CD14-positive monocyte (primary cell): ENCODE measurements at regions not wholly inside any gene's neighbourhood (a gene's known extent, or its start where the extent isn't known, plus 50 kb on each side); places are given as distances from the start of the nearest gene placed in this dataset.

Source experiments
- DNase-seq, 3 donors: peaks; one replicate each; pipeline ENCODE4 v3.0.0-alpha.2; 2011 to 2022
- H2AFZ ChIP-seq: 2 replicates; pipeline ENCODE4 v1.6.0; 2012; ENCODE audit warnings: mild to moderate bottlenecking, low read depth, low read length, inconsistent platforms; ENCODE audit not compliant: insufficient read depth, poor library complexity, severe bottlenecking
- H3K27ac ChIP-seq, 2 donors: 1 replicate in 1 of 2; 2 replicates in 1 of 2; pipeline ENCODE4 v1.5.1; 2012 to 2013; ENCODE audit warnings: low read length in 2 of 2, control low read depth in 1 of 2, inconsistent platforms in 1 of 2, low read depth in 1 of 2, mild to moderate bottlenecking in 1 of 2
- H3K27me3 ChIP-seq, 2 donors: one replicate each; pipeline versions ENCODE4 v1.6.0 to v1.6.1; 2011 to 2013; ENCODE audit warnings: low read length in 2 of 2; ENCODE audit not compliant: control insufficient read depth in 2 of 2, insufficient read depth in 2 of 2
- H3K36me3 ChIP-seq, 2 donors: replicated peaks in 1 of 2; 1 replicate in 1 of 2; 2 replicates in 1 of 2; pipeline versions ENCODE4 v1.5.1 to v1.6.1; 2012 to 2013; ENCODE audit warnings: low read length in 2 of 2, control low read depth in 1 of 2, inconsistent platforms in 1 of 2, mild to moderate bottlenecking in 1 of 2; ENCODE audit not compliant: insufficient read depth in 2 of 2, control insufficient read depth in 1 of 2
- H3K4me1 ChIP-seq, 2 donors: 1 replicate in 1 of 2; 2 replicates in 1 of 2; pipeline versions ENCODE4 v1.5.1 to v1.6.1; 2012 to 2013; ENCODE audit warnings: low read length in 2 of 2, control low read depth in 1 of 2, inconsistent platforms in 1 of 2, mild to moderate bottlenecking in 1 of 2, moderate library complexity in 1 of 2; ENCODE audit not compliant: insufficient read depth in 2 of 2, control insufficient read depth in 1 of 2
- H3K4me2 ChIP-seq: replicated peaks from 2 replicates; pipeline ENCODE3; 2012; ENCODE audit warnings: low read length, moderate library complexity, mild to moderate bottlenecking; ENCODE audit not compliant: poor library complexity, severe bottlenecking; ENCODE audit errors: extremely low read depth
- H3K4me3 ChIP-seq, 3 experiments: fragments of 200-600 bp in 1 of 3; sonication (generic) in 1 of 3; replicated peaks in 1 of 3; 1 replicate in 2 of 3; 2 replicates in 1 of 3; pipeline ENCODE4 v1.5.1; 2011 to 2013; ENCODE audit warnings: low read length in 3 of 3, mild to moderate bottlenecking in 3 of 3, control low read depth in 2 of 3, low read depth in 2 of 3, inconsistent platforms in 1 of 3, moderate library complexity in 1 of 3
- H3K79me2 ChIP-seq: 2 replicates; pipeline ENCODE4 v1.6.0; 2012; ENCODE audit warnings: mild to moderate bottlenecking, control low read depth, inconsistent platforms, low read length, moderate library complexity; ENCODE audit not compliant: insufficient read depth
- H3K9ac ChIP-seq: 2 replicates; pipeline ENCODE4 v1.6.0; 2017; ENCODE audit warnings: low read length, mild to moderate bottlenecking; ENCODE audit not compliant: insufficient read depth, poor library complexity, severe bottlenecking
- H3K9me3 ChIP-seq, 2 donors: replicated peaks in 1 of 2; 1 replicate in 1 of 2; 2 replicates in 1 of 2; pipeline versions ENCODE4 v1.5.1 to v1.6.1; 2012 to 2013; ENCODE audit warnings: low read length in 2 of 2, control low read depth in 1 of 2; ENCODE audit not compliant: control insufficient read depth in 1 of 2, insufficient read depth in 1 of 2
- H4K20me1 ChIP-seq: 2 replicates; pipeline ENCODE4 v1.6.0; 2012; ENCODE audit warnings: mild to moderate bottlenecking, low read length, control low read depth, moderate library complexity; ENCODE audit not compliant: insufficient read depth
- H3K27ac Mint-ChIP-seq, 7 donors: one replicate each; pipeline ENCODE4 v1.8.0; 2020; ENCODE audit warnings: mild to moderate bottlenecking in 7 of 7, mixed read lengths in 7 of 7, moderate library complexity in 6 of 7, inconsistent platforms in 2 of 7
- H3K27me3 Mint-ChIP-seq, 3 donors: one replicate each; pipeline ENCODE4 v1.8.0; 2021 to 2022; ENCODE audit warnings: low read depth in 3 of 3, mild to moderate bottlenecking in 3 of 3, mixed read lengths in 3 of 3, moderate library complexity in 3 of 3, inconsistent platforms in 1 of 3
- H3K36me3 Mint-ChIP-seq, 2 donors: one replicate each; pipeline ENCODE4 v1.8.0; 2020; ENCODE audit warnings: mixed read lengths in 2 of 2, inconsistent platforms in 1 of 2, mild to moderate bottlenecking in 1 of 2
- H3K4me1 Mint-ChIP-seq: one replicate; pipeline ENCODE4 v1.8.0; 2020; ENCODE audit warnings: mild to moderate bottlenecking, mixed read lengths
- H3K4me3 Mint-ChIP-seq, 2 donors: one replicate each; pipeline ENCODE4 v1.8.0; 2020; ENCODE audit warnings: mild to moderate bottlenecking in 2 of 2, mixed read lengths in 2 of 2, moderate library complexity in 1 of 2
- H3K9me3 Mint-ChIP-seq, 7 donors: one replicate each; pipeline ENCODE4 v1.8.0; 2020 to 2022; ENCODE audit warnings: mixed read lengths in 7 of 7, mild to moderate bottlenecking in 6 of 7, moderate library complexity in 6 of 7, inconsistent platforms in 2 of 7
- WGBS: methylation state at CpG from one replicate; pipeline ENCODE4 v1.1.5; 2013; ENCODE audit warnings: missing lambda C conversion rate; ENCODE audit not compliant: insufficient coverage; 5-methylcytosine and 5-hydroxymethylcytosine counted together
- intact Hi-C, 2 donors: fragments of 100-400 bp; cut with micrococcal nuclease; formaldehyde crosslinking; loops; one replicate each; pipeline versions ENCODE4 v1.15.0 to v1.15.1; 2023
- TF ChIP-seq, protein P1 (sequence below): fragments of 200-600 bp; IDR thresholded peaks from one replicate; pipeline ENCODE4 v1.8.0; 2022; ENCODE audit warnings: antibody characterized with exemption, mild to moderate bottlenecking

DNA sequence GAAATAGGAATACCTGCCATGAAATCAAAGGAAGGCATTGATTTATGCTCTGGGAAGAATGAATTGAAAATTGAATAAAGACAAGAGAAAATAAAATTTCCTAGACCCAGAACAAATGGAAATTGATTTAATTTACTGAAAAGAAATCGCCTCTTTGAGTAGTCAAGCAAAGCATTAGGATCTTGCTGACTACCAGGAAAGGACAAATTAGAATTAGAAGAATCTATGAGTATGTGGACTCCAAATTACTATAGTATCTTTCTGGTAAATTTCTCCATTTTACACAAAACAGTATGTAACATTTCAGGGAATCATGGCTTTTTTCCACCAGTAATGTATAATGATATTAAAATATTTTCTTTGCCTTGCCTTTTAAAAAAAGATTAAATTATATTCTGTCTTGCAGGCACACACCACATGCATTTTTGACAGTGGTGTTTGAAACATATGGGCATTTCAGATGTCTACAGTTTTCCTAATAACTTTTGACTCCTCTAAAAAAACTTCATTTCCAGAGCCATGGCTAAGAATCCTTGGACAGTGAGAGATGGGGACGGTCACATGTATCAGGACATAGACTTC is 768.7 kb upstream of the NRSN1 start:
- Mint-ChIP-seq H3K4me1 (no peaks in the 10 kb centered on the region), H3K4me3 (no peak overlapping the region), H3K36me3 (no peaks in the 10 kb centered on the region), H3K9me3 (peaks cover 0 to 12% (median 6%) of the 10 kb centered on the region in 7 donors), H3K27me3 (no peaks in the 10 kb centered on the region), H3K27ac (no peak overlapping the region)
- H2AFZ ChIP-seq: no peak overlapping the region
- H3K4me3 ChIP-seq: no peak overlapping the region
- H3K4me2 ChIP-seq: no peak overlapping the region
- no peaks in the 10 kb centered on the region for H4K20me1 ChIP-seq
- no peaks in the 10 kb centered on the region for H3K79me2 ChIP-seq
- H3K9ac ChIP-seq: no peak overlapping the region
- TF ChIP-seq, protein P1, sequence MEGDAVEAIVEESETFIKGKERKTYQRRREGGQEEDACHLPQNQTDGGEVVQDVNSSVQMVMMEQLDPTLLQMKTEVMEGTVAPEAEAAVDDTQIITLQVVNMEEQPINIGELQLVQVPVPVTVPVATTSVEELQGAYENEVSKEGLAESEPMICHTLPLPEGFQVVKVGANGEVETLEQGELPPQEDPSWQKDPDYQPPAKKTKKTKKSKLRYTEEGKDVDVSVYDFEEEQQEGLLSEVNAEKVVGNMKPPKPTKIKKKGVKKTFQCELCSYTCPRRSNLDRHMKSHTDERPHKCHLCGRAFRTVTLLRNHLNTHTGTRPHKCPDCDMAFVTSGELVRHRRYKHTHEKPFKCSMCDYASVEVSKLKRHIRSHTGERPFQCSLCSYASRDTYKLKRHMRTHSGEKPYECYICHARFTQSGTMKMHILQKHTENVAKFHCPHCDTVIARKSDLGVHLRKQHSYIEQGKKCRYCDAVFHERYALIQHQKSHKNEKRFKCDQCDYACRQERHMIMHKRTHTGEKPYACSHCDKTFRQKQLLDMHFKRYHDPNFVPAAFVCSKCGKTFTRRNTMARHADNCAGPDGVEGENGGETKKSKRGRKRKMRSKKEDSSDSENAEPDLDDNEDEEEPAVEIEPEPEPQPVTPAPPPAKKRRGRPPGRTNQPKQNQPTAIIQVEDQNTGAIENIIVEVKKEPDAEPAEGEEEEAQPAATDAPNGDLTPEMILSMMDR: no peak
- H3K27me3 ChIP-seq: no peaks in the 10 kb centered on the region
- no peaks in the 10 kb centered on the region for H3K4me1 ChIP-seq
- H3K27ac ChIP-seq: no peak overlapping the region
- DNase-seq: no peak
- H3K9me3 ChIP-seq: no peaks in the 10 kb centered on the region
- intact Hi-C loops: no loop called here
- H3K36me3 ChIP-seq: no peaks in the 10 kb centered on the region
- no CpG with 5 or more reads among the region's 2 CpGs for WGBS

DNA sequence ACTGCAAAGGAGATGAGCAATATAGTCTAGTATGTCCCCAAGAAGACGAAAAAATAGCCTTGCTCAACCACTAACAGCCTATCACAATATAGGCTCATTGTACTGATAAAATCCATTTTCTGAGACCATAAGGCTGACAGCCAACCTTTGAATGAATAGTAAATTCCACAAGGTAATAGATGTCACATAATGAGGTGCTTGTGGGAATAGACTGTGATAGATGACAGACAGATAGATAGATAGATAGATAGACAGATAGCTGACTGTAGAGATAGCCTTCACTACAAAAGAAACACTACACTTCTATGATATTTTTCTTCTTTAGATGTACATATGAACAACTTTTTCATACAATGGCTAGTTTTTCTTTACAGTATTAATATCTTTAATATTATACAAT is 760.3 kb upstream of the NRSN1 start:
- intact Hi-C loops: no loop called here

More for the DNA sequence above, 760.3 kb upstream of the NRSN1 start:
- WGBS: no CpG with 5 or more reads among the region's 1 CpG
- no peak overlapping the region for H2AFZ ChIP-seq
- Mint-ChIP-seq H3K4me3 (no peak overlapping the region), H3K27me3 (peaks cover 0 to 2% (median 0%) of the 10 kb centered on the region in 3 donors), H3K9me3 (peaks cover 2 to 22% (median 12%) of the 10 kb centered on the region in 7 donors), H3K36me3 (no peaks in the 10 kb centered on the region), H3K27ac (no peak overlapping the region), H3K4me1 (no peaks in the 10 kb centered on the region)
- TF ChIP-seq, protein P1: no peak
- DNase-seq: no peak
- H3K9me3 ChIP-seq: peaks cover 6 to 10% of the 10 kb centered on the region in 2 donors
- no peaks in the 10 kb centered on the region for H3K79me2 ChIP-seq
- no peak overlapping the region for H3K4me3 ChIP-seq
- H3K27me3 ChIP-seq: no peaks in the 10 kb centered on the region
- H3K36me3 ChIP-seq: no peaks in the 10 kb centered on the region
- no peak overlapping the region for H3K9ac ChIP-seq
- H3K4me2 ChIP-seq: no peak overlapping the region
- no peak overlapping the region for H3K27ac ChIP-seq
- H3K4me1 ChIP-seq: no peaks in the 10 kb centered on the region
- no peaks in the 10 kb centered on the region for H4K20me1 ChIP-seq
